ENCODE measurements at regions not wholly inside any gene's neighbourhood (a gene's known extent, or its start where the extent isn't known, plus 50 kb on each side); places are given as distances from the start of the nearest gene placed in this dataset.

DNA sequence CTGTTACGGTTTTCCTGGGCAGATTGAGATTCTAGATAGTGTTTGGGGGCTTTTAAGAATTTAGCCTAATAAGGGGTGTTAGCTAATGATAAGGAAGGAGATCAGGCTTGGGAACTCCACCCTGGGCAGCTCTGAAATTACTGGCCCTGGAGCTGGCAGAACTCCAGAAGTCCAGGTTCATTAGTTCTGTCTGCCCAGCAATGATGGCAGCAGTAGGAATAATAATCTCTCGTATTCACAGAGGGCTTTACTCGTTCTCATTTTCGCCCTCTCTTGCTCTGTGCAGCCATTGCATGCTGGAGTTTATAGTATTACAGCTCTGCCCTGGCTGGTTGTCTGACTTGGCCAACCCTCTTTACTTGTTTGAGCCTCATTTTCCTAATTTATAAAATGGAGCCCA, 216.0 kb downstream of the HAPSTR1 start:
- TF ChIP-seq, protein P1, sequence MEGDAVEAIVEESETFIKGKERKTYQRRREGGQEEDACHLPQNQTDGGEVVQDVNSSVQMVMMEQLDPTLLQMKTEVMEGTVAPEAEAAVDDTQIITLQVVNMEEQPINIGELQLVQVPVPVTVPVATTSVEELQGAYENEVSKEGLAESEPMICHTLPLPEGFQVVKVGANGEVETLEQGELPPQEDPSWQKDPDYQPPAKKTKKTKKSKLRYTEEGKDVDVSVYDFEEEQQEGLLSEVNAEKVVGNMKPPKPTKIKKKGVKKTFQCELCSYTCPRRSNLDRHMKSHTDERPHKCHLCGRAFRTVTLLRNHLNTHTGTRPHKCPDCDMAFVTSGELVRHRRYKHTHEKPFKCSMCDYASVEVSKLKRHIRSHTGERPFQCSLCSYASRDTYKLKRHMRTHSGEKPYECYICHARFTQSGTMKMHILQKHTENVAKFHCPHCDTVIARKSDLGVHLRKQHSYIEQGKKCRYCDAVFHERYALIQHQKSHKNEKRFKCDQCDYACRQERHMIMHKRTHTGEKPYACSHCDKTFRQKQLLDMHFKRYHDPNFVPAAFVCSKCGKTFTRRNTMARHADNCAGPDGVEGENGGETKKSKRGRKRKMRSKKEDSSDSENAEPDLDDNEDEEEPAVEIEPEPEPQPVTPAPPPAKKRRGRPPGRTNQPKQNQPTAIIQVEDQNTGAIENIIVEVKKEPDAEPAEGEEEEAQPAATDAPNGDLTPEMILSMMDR (IDR thresholded peaks at IDR 0.05; ENCODE audit: insufficient read depth, low read length, poor library complexity, severe bottlenecking): no peak
- TF ChIP-seq EZH2phosphoT487 (conservative IDR thresholded peaks at IDR 0.05; ENCODE audit: low read length): no peak
